ENCODE measurements at regions not wholly inside any gene's neighbourhood (a gene's known extent, or its start where the extent isn't known, plus 50 kb on each side); places are given as distances from the start of the nearest gene placed in this dataset.

DNA sequence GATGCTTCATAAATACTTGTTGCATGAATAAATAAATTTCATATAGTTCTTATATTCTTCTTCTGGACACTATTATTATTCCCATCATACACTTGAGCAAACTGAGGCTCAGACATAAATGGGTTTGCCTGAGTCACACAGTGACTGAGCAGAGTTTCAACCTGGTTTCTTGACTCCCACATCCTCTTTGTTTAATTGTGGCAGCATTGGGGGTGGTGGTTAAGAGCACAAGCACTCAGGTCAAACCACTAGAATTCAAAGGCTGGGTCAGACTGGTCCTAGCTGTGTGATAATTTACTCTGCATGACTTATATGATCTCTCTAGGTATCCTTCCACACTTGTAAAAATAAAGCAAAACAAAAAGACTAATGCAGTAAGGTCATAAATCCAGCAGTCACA is 274.9 kb upstream of the SRRM4 start:
- no peak for DNase-seq

DNA sequence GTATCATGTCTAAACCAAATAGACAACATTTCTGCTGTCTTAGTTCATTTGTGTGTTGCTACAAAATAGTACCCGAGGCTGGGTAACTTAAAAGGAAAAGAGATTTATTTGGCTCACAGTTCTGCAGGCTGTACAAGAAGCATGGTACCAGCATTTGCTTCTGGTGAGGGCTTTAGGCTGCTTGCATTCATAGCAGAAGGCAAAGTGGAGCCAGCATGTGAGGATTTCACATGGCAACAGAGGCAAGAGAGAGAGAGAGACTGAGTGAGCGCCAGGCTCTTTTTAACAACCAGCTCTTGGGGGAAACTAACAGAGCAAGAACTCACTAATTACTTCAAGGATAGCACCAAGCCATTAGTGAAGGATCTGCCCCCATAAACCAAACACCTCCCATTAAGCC is 271.4 kb upstream of the SRRM4 start:
- no peak for DNase-seq

DNA sequence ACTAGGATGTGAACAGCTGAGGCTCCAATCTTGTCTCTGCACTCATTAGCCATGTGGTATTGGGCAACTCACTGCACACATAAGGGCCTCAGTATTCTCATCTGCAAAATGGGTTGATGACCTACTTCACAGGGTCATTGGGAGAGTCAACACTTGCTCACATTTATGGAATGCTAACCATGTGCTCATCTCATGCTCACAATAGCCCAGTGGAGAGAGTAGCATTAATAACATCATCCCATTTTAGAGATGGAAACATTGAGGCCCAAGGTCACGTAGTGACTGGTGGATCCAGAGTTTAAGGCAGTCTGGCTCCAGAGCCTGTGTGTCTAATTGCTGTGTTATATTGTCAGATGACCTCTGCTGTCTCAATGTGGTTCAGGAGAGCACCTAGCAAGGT is 270.2 kb upstream of the SRRM4 start:
- DNase-seq: no peak

DNA sequence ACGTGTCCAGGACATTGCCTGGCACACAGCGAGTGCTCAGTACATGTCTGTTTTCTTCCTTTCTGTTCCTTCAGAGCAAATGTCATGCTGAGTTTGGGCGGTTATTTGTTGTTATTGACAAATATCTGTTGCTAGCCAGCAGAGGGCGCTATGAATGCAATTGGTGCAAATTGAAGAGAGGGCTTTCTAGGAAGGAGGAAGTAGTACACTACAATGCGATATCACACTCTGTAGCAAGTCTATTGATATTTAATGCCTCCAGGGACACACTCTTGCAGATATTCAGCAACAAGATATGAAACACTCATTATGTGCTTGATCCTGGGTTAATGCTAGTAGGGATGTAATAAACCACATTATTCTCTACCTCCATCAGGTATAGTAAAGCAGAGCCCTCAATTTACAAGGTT is 267.3 kb upstream of the SRRM4 start:
- DNase-seq: peak; percentile 67

DNA sequence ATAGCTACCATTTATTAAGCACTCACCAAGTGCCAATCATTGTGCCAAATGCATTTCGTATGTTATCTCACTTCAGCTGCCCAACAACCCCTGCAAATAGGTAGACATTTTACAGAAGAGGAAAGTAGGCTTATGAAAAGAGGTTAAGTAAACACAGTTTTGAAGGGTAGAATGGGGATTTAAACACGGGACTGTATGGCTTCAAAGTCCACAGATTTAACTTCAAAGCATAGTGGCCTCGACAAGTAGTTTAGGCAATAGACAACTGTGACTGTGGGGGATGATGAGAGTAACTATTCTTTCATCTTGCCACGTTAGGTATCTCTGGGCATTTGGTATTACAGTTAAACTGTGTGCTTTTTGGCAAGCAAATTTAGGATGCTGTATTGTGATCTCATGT is 266.8 kb upstream of the SRRM4 start:
- DNase-seq: no peak

DNA sequence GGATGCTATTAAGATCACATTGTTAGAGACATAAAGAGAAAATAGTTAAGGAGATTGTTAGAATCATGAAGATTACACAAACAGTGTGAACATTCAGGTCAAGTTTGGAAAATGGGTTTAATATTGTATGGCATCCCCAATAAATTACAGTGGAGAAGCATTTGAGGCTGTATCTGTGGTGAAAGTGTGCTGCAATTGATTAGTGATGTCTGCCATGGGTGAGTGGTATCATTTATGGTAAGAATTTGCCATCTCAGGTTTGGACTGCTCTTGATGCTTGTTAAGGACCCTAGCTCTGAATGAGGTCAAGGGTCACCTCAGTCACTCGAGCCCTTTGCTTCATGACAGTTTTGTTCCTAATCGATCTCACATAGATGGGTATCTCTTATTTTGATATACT is 265.7 kb upstream of the SRRM4 start:
- no peak for DNase-seq

DNA sequence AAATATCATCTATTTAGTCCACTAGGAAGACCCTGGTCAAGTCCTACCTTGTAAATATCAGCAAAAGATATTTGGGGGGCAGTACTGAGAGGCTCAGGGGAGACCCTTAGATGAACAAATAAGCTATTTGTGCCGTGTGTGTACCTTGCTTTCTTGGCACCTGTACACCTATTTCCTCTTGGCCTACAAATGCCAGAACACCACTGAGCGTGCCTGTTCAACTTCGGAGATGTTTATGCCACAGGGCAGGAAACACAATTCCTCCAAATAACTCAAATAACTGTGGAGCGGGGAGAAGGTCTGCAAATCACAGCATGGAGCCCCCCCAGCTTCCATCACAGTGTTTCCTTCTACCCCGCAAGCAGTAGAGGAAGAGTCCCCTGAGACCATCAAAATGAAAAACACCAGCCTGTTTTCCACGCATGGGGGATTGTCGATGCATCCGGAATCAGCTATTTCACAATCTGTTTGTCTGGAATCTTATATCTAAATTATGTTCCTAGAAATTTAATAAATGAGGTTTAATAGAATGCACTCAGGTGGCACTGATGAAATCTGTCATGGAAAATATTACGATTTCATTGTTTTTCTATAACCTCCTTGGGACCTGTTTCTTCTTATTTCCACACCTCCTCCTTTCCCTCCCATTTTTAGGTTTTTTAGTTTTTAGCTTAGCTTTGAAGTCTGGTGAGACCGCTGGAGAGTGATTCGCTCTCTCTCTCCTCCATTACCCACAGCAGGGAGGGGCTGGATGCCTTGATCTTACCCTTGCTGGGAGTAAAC is 254.0 kb upstream of the SRRM4 start:
- DNase-seq: no peak

DNA sequence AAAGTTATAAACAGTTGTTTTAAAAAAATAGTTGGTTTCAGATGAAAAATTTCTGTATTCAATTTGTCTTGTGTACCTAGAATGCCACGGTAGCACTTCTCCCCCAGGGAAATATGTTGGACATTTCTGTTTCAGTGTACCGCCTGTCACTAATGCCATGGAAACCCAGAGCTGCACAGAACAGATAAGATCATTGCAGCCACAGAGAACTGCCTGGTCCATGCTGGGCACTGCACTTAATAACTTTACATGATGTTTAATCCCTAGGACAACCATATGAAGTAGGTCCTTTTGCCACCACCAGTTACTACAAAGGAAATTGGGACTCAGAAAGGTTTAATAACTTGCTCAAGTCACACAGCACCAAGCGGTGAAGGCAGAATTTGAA is 253.4 kb upstream of the SRRM4 start:
- DNase-seq: no peak

DNA sequence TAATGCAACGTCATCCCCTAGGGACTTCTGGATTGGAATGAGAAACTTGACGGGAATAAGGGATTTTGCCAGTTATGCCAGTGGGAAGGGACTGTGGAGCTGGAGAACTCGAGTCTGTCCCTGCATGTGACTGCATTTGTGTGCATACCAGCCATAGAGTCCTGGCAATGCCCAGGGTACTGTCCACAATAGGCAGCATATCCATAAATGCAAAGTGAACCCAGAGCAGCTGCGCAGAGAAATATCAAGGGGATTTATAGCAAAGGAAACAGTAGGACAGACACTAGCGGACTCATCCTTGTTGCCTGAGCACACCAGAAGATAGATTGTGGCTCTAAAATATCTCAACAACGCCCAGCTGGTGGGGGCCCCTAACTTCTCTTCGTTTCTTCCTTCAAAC is 247.1 kb upstream of the SRRM4 start:
- DNase-seq: no peak

DNA sequence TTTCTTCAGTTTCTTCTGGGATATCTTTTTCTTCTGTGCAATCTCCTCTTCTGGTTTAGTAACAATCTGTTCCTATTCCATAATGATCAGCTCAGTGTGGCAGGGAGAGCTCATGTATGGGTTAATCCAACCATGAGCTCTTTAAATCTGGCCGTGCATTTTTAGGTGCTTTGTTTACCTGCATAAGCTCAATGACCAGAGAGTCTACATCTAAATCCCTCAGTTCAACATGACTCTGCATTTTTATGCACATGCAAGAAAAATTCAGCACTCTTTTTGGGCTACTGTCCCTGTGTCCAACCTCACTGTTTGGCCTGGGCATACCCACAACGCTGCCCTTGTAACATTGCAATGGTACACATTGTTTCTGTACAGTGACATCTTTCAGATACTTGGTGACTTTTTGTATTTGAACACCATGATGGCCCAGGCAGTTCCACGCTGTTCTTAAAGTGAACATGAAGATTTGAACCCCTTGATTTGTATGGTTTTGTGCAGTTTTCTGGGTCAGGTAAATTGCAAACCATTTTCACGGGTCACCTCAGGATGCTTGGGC is 243.3 kb upstream of the SRRM4 start:
- no peak for DNase-seq

DNA sequence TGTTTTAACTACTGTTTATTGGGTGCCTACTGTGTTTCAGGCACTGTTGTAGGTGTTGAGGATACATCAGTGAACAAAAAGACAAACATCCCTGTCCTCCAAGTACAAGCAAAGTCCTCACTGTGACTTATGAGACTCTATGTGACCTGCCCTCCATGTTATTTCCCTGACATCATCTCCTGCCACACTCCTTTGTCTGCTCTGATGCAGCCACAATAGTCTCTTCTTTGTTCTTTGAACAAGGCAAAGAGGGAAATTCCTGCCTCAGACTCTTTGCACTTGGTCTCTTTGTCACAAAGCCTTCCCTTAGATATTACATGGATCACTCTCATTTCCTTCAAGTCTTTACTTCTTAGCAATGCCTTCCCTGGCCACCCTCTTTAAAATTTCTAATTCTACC is 240.1 kb upstream of the SRRM4 start:
- DNase-seq: no peak

DNA sequence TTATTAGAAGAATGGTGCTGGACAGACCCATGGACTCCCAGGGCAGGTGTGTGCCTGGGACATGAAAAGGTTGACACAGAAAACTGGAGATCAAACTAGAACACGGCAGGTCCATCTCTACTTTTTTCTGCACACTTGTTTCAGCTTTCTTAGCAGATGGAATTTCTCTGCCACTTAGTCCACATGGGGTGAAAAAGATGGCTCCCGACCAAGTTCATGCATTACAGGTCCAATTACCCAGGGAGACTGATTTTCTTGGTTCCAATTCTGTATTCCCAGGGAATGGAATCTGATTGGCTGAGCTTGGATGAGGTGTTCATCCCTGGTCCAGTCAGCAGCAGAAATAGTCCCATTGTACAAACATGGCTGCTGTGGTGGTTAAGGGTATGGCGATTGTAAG is 238.9 kb upstream of the SRRM4 start:
- DNase-seq: no peak

DNA sequence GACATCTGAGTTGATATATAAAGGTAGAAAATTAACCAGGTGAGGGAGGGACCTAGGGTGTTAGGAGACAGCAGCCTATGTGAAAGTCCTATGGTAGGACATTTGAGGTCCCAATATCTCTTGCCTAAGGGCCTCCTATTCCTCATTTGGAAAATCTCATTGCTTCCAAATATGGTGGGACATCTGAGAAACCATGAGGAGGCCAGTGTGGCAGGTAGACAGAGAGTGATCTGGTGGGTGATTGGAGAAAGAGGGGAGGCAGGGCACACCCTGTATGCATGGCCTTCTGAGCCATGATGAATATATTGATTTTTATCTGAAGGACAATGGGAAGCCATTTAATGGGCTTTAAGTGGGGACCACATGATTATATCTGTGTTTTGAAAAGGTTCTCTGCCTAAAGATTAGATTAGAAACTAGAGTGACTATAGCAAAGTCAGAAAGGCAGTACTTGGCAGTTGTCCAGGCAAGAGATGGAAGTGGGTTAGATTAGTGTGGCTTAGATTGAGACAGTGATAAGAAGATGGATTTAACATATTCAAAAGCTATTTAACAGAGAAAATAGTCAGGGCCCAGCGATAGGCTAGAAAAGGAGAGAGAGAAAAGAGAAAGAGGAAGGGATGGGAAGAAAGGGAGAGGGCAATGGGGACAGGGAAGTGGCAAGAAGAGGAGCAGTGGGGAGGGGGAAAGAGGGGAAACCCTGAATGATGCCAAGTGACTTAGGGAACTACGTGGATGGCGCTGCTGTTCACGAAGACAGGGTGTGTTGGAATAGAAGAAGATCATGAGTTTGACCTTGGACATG is 237.2 kb upstream of the SRRM4 start:
- DNase-seq: no peak

DNA sequence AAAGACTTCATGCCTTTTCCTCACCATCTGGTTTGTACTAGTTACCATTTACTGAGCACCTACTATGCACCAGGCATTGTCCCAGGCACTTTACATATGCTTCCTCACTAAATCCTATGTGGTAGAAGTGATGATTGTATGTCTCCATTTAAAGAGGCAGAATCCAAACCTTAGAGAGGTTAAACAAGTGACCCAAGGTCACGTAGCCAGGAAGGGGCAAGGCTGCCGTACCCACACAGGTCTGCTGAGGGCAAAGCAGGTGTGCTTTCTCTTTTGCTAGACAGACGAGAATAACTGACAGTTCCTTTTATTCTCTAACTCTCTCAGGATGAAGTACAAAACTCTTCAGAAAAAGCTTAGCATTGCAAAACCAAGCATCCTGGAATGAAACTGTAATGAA is 235.2 kb upstream of the SRRM4 start:
- no peak for DNase-seq

DNA sequence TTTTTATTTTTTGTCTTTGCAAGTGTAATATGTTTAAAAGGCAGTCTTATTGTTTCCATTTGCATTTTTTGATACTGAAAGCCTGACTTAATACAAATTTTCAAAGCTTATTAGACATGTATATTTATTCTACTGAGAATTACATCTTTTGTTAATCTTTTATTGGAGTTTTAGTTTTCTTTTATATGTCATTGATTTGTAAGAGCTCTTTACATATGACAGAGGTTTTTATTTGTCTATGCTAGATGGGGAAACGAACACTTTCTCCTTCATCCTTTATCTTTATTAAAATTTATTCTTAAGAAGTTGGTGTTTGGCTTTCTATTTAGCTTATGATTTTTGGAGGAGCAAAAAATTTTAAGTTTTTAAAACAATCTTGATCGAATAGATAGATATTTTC is 234.4 kb upstream of the SRRM4 start:
- no peak for DNase-seq

DNA sequence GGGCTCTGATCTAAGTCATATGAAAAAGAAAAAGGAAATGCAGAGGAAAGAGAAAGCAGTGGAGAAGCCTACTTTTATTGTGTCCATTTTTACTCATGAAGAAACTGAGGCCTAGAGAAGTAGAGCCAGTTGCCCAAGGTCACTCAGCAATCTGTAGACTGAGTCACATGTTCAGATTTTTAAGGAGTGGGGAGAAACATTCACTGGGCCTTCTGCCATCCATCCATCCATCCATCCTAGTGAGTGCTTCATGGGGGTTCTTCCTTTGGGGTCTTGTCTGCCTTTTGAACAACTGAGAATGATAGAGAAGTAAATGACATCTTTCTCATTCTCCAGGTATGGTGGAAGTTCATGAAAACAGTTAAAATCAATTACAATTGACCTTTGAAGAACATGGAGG is 233.6 kb upstream of the SRRM4 start:
- DNase-seq: no peak

DNA sequence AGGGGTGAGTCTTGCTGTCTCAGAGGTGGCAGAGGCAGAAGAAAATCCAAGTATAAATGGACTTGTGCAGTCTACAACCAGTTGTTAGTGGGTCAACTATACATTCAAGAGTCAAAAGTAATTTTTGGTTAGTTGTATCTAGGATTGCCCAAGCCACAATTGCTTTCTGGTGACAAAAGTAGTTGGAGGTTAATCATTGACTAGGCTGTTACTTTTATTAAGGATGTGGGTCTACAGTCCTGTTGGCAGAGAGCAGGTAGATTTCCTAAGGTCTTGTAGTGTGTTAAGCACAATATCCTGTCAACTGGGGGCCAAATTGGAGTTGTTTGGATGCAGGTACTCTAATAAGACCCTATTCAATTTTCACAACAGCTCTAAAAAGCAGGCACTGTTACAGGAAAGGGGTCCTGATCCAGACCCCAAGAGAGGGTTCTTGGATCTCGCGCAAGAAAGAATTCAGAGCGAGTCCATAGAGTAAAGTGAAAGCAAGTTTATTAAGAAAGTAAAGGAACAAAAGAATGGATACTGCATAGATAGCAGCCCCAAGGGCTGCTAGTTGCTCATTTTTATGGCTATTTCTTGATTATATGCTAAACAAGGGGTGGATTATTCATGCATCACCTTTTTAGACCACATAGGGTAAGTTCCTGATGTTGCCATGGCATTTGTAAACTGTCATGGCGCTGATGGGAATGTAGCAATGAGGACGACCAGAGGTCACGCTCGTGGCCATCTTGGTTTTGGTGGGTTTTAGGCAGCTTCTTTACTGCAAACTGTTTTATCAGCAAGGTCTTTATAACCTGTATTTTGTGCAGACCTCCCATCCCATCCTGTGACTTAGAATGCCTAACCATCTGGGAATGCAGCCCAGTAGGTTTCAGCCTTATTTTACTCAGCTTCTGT is 232.6 kb upstream of the SRRM4 start:
- no peak for DNase-seq

DNA sequence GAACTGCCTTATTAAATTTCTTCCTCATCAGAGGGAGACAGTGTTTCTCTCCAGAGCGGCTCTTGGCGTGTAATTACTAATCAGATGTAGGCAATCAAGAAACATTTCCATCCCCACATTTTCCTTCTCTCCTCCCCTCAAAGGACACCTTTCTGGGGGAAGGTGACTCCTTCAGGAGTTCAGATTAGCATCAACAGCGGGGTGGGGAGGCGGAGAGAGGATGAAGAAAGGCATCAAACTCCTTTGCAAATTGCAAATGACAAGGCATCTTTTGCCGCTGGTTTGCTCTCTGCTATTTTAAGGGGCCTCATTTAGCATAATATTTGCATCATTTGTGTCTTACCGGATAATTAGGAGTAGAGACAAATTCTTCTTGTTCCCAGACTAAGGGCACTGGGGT is 231.7 kb upstream of the SRRM4 start:
- DNase-seq: no peak

DNA sequence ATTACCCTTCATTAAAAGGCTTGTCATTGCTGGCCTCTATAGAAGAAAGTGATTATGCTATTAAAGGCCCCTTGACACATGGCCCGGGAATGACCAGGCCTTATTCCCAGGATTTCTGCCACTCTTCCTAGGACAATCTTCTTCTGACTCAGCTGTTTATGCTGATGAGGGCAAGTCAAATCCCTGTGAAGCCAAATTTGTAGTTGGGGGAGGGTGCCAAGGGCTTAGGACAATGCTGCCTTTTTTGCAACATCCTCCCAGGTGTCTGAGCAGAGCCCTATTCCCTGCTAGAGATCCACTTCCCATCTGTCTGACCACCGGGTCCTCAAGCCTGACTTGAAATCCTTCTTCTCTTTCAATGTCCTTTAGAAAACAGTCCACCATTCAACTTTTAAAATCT is 230.7 kb upstream of the SRRM4 start:
- DNase-seq: no peak

DNA sequence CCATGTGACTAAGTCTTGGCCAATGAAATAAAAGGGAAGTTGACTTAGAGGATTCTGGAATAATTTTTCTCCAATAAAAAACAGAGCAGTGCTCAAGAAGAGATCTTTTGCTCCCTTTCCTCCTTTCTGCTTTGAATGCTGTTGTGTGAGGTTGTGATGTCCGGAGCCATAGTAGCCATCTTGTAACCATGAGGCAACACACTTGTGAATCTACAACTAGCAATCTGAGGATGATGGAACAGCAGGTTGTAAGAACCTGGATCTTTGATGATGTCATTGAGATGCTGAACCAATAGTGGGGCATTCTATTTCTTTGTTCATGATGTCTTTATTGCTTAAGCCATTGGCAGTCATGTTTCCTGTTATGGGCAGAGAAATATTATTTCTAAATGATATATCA is 230.0 kb upstream of the SRRM4 start:
- no peak for DNase-seq

DNA sequence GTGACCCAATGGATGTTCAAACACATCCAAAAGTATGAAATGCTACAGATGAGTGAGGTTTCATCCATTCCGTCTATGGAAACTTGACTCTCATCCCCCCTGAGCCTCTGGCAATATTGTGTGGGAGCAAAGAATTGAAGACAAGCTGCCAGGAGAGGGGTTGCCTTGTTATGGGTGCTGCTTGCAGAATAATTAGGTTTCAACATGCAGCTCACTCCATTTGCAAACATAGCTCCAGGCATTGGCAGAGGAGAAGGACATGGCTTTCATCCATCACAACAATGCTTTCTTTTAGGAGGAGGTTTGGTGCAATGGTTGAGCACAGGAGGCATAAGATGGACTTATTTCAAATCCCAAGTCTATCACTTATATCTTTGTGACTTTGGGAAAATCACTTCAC is 220.7 kb upstream of the SRRM4 start:
- DNase-seq: no peak

DNA sequence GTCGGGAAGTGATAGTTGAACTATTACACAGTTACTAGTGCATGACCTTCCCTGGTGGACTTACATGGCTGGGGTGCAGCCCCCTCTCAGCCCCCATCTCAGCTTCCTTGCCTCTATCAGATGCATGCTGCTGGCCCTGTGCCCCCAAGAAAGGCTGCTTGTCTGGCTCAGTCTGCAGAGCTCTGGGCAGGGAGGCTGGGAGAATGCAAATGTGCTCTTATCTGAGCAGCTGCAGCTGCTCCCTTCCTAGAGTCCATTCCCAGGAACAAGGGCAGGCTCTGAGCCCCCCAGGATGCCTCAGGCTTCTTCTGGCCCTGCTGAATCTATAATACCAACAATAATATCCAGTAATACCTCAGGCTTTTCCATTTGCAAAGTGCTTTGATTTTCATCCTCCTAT is 218.1 kb upstream of the SRRM4 start:
- DNase-seq: no peak

Data from NCI-H69 (cell line).